22Rv1 (cell line): ENCODE measurements at regions not wholly inside any gene's neighbourhood (a gene's known extent, or its start where the extent isn't known, plus 50 kb on each side); places are given as distances from the start of the nearest gene placed in this dataset.

Source experiments
- CTCF ChIP-seq: fragments of 450-650 bp; IDR thresholded peaks from 2 replicates; pipeline ENCODE4 v1.5.1; 2017; ENCODE audit warnings: mild to moderate bottlenecking
- ZFX ChIP-seq: fragments of 450-650 bp; IDR thresholded peaks from 2 replicates; pipeline ENCODE4 v1.6.1; 2017; ENCODE audit warnings: antibody characterized with exemption, borderline replicate concordance

GRCh38 chr11:15483205-15483604, 368.5 kb downstream of the INSC start:
- TF ChIP-seq CTCF (no peak), ZFX (no peak)
